GM21526 (cell line): ENCODE measurements at regions not wholly inside any gene's neighbourhood (a gene's known extent, or its start where the extent isn't known, plus 50 kb on each side); places are given as distances from the start of the nearest gene placed in this dataset.

Experiments used
- ATAC-seq: cut with Tn5 transposase; IDR thresholded peaks from one replicate; pipeline ENCODE4 v1.9.1; 2021; ENCODE audit warnings: moderate library complexity; ENCODE audit not compliant: unreplicated experiment, low FRiP score

- ATAC-seq, result no peak
Measured at GRCh38 chr1:234871039-234871709, 257.5 kb downstream of the TOMM20 start.

DNA sequence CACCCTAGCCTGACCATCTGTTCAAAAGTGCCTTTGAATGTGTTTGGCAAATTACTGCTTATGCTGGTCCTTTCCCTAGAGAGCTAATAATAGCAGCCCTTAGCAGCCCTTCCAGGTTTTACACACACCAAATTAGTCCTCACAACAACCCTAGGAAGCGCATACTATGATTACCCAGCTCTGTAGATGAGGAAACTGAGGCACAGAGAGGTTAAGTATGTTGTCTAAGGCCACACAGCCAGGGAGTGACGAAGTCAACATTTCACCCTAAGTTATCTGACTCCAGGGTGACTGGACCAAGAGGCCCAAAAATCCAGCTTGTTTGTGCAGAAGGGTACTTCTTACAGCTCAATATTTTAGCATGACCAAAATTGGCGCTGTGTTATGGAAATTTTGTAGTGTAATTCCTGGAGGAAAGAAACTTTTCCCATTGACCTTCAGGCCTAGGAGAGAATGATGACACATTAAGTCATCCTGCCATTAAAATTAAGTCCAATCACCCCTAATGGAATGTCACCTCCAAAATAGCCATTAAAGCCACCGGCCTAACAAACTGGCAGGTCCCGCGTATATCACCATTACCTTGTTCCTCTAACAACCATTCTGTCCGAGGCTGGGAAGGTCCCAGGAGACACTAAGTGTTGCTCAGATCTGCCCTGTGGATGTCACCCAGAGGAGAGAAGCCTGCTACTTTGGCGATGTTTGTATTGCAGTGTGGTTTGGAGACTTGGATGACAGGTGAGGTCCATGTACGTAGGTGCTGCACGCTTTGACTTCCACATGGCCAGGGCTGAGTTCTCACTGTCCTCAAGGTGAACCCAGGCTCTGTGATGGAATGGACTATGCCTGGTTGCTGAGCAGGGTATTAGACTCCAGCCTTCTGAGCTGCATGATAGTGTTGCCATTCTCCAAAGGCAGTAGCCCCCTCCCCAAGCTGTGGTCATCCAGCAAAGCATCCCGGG lies 258.3 kb downstream of the TOMM20 start:
- no peak for ATAC-seq

DNA sequence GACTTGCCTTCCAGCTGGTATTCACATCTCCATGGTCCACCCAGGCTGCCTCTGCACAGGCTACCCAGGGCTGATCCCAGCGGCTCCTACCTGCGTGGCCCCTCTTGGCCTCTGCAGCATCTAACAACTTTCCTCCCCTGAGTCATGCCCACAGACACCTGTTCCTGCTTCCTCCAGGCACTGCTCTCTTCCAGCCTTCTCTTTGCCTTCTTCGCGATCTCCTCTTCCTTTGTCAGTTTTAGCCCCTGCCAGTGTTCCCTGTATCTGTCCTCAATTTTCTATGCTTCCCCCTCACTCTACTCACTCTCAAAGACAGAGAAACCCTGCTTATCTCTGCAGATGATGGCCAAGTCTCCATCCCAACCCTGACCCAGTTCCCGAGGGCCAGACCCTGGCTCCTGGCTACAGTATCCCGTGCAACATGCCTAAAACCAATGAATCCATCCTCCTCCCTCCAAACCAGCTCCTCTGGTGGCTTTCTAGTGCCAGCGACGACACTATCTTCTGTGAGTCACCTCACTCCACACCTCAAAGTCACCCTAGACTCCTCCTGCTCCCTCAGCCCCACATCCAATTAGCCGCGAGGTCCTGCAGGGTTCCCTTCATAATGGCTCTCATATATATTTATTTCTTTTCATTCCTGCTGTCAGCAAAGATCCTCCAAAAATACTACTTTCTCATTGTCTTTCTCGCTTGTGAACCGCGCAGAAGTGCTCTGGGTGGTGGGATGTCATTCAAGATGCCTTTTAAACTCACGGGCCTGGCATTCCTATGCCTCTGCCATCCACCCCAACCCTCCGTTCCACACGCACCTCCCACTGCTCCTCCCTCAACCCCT lies 259.2 kb downstream of the TOMM20 start:
- no peak for ATAC-seq

GRCh38 chr1:234868296-234869147 lies 258.5 kb upstream of the IRF2BP2 start:
- no peak for ATAC-seq

GRCh38 chr1:234866007-234866866 lies 256.3 kb upstream of the IRF2BP2 start:
- ATAC-seq, result no peak

DNA sequence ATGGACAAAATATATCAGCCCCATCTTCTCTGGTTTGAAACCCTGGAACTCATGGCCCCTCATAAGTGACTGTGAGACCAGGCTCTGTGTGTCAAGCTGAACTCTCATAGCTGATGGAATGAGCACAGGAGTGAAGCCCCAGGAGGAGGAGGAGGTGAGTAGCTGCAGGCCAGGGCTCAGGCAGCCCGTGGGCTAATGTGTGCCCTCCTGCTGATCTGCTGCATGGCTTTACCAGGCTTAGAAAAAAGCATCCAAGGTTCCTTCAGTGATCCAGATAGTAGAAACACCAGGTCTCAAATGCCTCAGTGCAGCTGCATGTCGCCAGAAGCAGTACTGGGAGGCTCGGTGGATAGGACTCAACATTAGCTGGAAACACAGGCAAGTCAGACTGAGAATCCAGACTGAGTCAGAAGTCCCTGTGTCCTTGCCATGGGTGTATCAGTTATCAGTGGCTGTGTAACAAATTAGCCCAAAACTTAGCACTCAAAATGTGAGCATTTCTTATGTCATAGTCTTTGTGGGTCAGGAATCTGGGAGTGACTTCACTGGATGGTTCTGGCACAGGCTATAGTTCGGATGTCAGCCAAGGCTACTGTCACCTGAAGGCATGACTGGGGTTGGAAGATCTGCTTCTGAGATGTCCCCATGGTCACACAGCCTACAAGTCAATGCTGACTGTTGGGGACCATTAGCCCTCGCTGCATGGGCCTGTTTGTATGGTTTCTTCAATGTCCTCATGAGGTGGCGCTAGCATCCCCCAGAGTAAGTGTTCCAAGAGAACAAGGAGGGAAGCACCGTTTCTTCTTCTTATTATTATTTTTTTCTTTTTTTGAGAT lies 255.4 kb upstream of the IRF2BP2 start:
- no peak for ATAC-seq

DNA sequence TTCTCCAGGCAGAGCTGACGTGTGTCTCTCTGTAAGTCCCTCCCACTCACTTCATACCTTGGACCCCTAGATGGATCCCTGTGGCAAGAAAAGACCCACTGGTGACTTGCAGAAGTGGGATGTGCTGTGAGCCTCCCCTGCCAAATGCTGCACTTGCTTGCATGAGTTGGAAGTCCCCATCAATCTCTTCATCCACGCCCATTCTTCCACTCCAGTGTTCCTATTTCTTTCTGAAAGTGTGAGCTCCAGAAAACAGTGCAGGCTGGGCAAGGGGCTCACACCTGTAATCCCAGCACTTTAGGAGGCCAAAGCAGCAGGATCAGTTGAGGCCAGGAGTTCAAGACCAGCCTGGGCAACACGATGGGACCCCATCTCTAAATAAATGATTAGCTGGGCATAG lies 254.1 kb upstream of the IRF2BP2 start:
- ATAC-seq, result no peak

- ATAC-seq, result no peak
Measured at GRCh38 chr1:234863551-234863971, 253.6 kb upstream of the IRF2BP2 start.

GRCh38 chr1:234862944-234863515 lies 253.1 kb upstream of the IRF2BP2 start:
- ATAC-seq, result no peak

GRCh38 chr1:234862360-234862943 lies 252.5 kb upstream of the IRF2BP2 start:
- ATAC-seq, result no peak

- no peak for ATAC-seq
Measured at GRCh38 chr1:234861761-234862160, 251.8 kb upstream of the IRF2BP2 start.

DNA sequence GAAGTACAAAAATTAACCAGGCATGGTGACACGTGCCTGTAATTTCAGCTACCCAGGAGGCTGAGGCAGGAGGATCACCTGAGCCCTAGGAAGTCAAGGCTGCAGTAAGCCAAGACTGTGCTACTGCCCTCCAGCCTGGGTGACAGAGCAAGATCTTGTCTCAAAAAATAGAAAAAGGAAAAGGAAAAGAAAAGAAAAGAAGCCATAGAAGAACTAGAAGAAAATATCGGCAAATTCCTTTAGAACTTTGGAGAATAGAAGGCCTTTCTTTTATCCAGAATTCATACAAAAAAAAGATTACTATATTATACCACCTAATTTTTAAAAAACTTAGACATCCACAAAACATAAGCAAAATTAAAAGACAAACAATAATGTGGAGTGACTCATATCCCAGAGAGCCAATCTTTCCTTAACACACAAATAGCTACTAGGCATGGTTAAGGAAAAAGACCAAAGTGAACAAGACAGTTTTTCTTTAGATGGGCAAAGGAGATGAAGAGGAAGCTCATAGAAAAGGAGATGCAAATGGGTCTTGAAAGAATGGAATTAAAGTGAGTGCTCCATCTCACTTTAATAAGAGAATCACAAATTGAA lies 251.1 kb upstream of the IRF2BP2 start:
- no peak for ATAC-seq

DNA sequence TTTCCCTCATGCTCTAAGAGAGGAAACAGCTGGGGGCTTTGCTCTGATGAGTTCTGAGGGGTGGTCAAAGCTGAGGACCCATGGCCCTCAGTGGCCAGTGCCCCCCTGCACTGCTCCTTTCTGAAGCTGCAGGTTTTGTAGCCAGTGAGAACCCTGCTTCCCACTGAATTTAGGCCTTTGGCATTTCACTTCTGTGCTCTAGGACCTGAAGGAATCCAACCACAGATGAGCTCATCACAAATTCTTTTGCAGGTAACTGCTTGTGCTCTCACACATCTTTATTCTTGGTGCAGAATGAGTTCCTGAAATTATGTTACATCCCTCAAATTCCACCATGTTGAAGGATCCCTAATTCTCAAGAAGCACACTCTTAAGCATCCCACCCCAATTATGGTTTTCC lies 248.7 kb upstream of the IRF2BP2 start:
- ATAC-seq, result no peak

GRCh38 chr1:234856845-234857245 lies 246.9 kb upstream of the IRF2BP2 start:
- ATAC-seq, result no peak

GRCh38 chr1:234855851-234856250 lies 245.9 kb upstream of the IRF2BP2 start:
- no peak for ATAC-seq

GRCh38 chr1:234854645-234855039 lies 244.7 kb upstream of the IRF2BP2 start:
- ATAC-seq, result no peak
